Neuron (in vitro differentiated cells): ENCODE measurements at regions not wholly inside any gene's neighbourhood (a gene's known extent, or its start where the extent isn't known, plus 50 kb on each side); places are given as distances from the start of the nearest gene placed in this dataset.
"Not testable (repeated sequence)": the region's sequence is repeated elsewhere in the genome, so short reads cannot be mapped to it uniquely, and the experiment has no call there.

Source experiments
- H2AFZ ChIP-seq: one replicate; pipeline ENCODE4 v1.6.1; 2013; ENCODE audit warnings: low read depth, mild to moderate bottlenecking, inconsistent platforms, low read length, moderate library complexity
- H3K27me3 ChIP-seq: one replicate; pipeline ENCODE4 v1.6.1; 2013; ENCODE audit warnings: low read length; ENCODE audit not compliant: insufficient read depth
- H3K36me3 ChIP-seq: one replicate; pipeline ENCODE4 v1.6.1; 2013; ENCODE audit warnings: low read length; ENCODE audit not compliant: insufficient read depth
- H3K4me1 ChIP-seq: one replicate; pipeline ENCODE4 v1.6.1; 2013; ENCODE audit warnings: low read length; ENCODE audit not compliant: insufficient read depth
- H3K4me3 ChIP-seq: 2 replicates; pipeline ENCODE4 v1.5.1; 2013; ENCODE audit warnings: mild to moderate bottlenecking, low read length, moderate library complexity
- H3K9me3 ChIP-seq: one replicate; pipeline ENCODE4 v1.6.1; 2013; ENCODE audit warnings: low read length

- H3K27me3 ChIP-seq: no peaks in the 10 kb centered on the region
- no peaks in the 10 kb centered on the region for H3K9me3 ChIP-seq
- H3K4me1 ChIP-seq: peaks cover 6% of the 10 kb centered on the region
- no peaks in the 10 kb centered on the region for H3K36me3 ChIP-seq
- no peak overlapping the region for H3K4me3 ChIP-seq
- no peak overlapping the region for H2AFZ ChIP-seq
These were observed 81.4 kb downstream of the ACAA2 start for GRCh38 chr18:49731860-49732311.

- H3K4me3 ChIP-seq: no peak overlapping the region
- H3K27me3 ChIP-seq: no peaks in the 10 kb centered on the region
- no peak overlapping the region for H2AFZ ChIP-seq
- no peaks in the 10 kb centered on the region for H3K36me3 ChIP-seq
- no peaks in the 10 kb centered on the region for H3K9me3 ChIP-seq
- peaks cover 9% of the 10 kb centered on the region for H3K4me1 ChIP-seq
These were observed 81.9 kb downstream of the ACAA2 start for GRCh38 chr18:49731421-49731841.

GRCh38 chr18:49730951-49731391 is 82.4 kb downstream of the ACAA2 start:
- Histone ChIP-seq H2AFZ (no peak overlapping the region), H3K27me3 (no peaks in the 10 kb centered on the region), H3K4me1 (peaks cover 14% of the 10 kb centered on the region), H3K9me3 (no peaks in the 10 kb centered on the region), H3K4me3 (no peak overlapping the region), H3K36me3 (no peaks in the 10 kb centered on the region)

GRCh38 chr18:49728542-49728941 is 84.8 kb downstream of the ACAA2 start:
- Histone ChIP-seq H3K4me1 (peaks cover 18% of the 10 kb centered on the region), H3K4me3 (no peak overlapping the region), H3K36me3 (no peaks in the 10 kb centered on the region), H2AFZ (no peak overlapping the region), H3K9me3 (no peaks in the 10 kb centered on the region), H3K27me3 (no peaks in the 10 kb centered on the region)

GRCh38 chr18:49727816-49728215 is 85.5 kb downstream of the ACAA2 start:
- Histone ChIP-seq H3K36me3 (no peaks in the 10 kb centered on the region), H3K4me1 (peaks cover 18% of the 10 kb centered on the region), H3K27me3 (no peaks in the 10 kb centered on the region), H3K4me3 (no peak overlapping the region), H2AFZ (no peak overlapping the region), H3K9me3 (no peaks in the 10 kb centered on the region)

- no peak overlapping the region for H2AFZ ChIP-seq
- H3K4me1 ChIP-seq: peaks cover 18% of the 10 kb centered on the region
- no peaks in the 10 kb centered on the region for H3K36me3 ChIP-seq
- no peaks in the 10 kb centered on the region for H3K27me3 ChIP-seq
- H3K4me3 ChIP-seq: no peak overlapping the region
- H3K9me3 ChIP-seq: no peaks in the 10 kb centered on the region
These were observed 86.7 kb downstream of the ACAA2 start for GRCh38 chr18:49726675-49726963.

GRCh38 chr18:49725809-49726674 is 87.3 kb downstream of the ACAA2 start:
- H3K4me1 ChIP-seq: peaks cover 15% of the 10 kb centered on the region
- H2AFZ ChIP-seq: peak overlapping the region; percentile 23
- no peaks in the 10 kb centered on the region for H3K9me3 ChIP-seq
- H3K36me3 ChIP-seq: no peaks in the 10 kb centered on the region
- H3K27me3 ChIP-seq: no peaks in the 10 kb centered on the region
- H3K4me3 ChIP-seq: no peak overlapping the region

GRCh38 chr18:49723648-49724180 is 89.6 kb downstream of the ACAA2 start:
- no peaks in the 10 kb centered on the region for H3K9me3 ChIP-seq
- H2AFZ ChIP-seq: no peak overlapping the region
- no peaks in the 10 kb centered on the region for H3K36me3 ChIP-seq
- peaks cover 12% of the 10 kb centered on the region for H3K4me1 ChIP-seq
- no peak overlapping the region for H3K4me3 ChIP-seq
- H3K27me3 ChIP-seq: no peaks in the 10 kb centered on the region

GRCh38 chr18:49722477-49722876 is 90.9 kb downstream of the ACAA2 start:
- peaks cover 2% of the 10 kb centered on the region for H3K9me3 ChIP-seq
- no peaks in the 10 kb centered on the region for H3K27me3 ChIP-seq
- H2AFZ ChIP-seq: no peak overlapping the region
- H3K4me1 ChIP-seq: peaks cover 12% of the 10 kb centered on the region
- no peak overlapping the region for H3K4me3 ChIP-seq
- no peaks in the 10 kb centered on the region for H3K36me3 ChIP-seq

- Histone ChIP-seq H3K27me3 (no peaks in the 10 kb centered on the region), H3K4me1 (peaks cover 12% of the 10 kb centered on the region), H3K9me3 (peaks cover 2% of the 10 kb centered on the region), H3K36me3 (no peaks in the 10 kb centered on the region), H2AFZ (no peak overlapping the region), H3K4me3 (no peak overlapping the region)
These were observed 91.4 kb downstream of the ACAA2 start for GRCh38 chr18:49721981-49722380.

- H3K4me1 ChIP-seq, H3K9me3 ChIP-seq, H3K4me3 ChIP-seq, H3K27me3 ChIP-seq, H2AFZ ChIP-seq, H3K36me3 ChIP-seq: not testable (repeated sequence)
These were observed 92.4 kb downstream of the ACAA2 start for GRCh38 chr18:49720944-49721343.

- Histone ChIP-seq H3K4me3 (no peak overlapping the region), H3K9me3 (peaks cover 2% of the 10 kb centered on the region), H3K27me3 (no peaks in the 10 kb centered on the region), H3K4me1 (no peaks in the 10 kb centered on the region), H2AFZ (no peak overlapping the region), H3K36me3 (no peaks in the 10 kb centered on the region)
These were observed 95.7 kb downstream of the ACAA2 start for GRCh38 chr18:49717617-49718016.

GRCh38 chr18:49716035-49716434 is 97.3 kb downstream of the ACAA2 start:
- no peaks in the 10 kb centered on the region for H3K36me3 ChIP-seq
- peaks cover 2% of the 10 kb centered on the region for H3K9me3 ChIP-seq
- no peak overlapping the region for H3K4me3 ChIP-seq
- H3K27me3 ChIP-seq: no peaks in the 10 kb centered on the region
- H3K4me1 ChIP-seq: no peaks in the 10 kb centered on the region
- no peak overlapping the region for H2AFZ ChIP-seq

GRCh38 chr18:49709347-49709690 is 104.0 kb downstream of the ACAA2 start:
- Histone ChIP-seq H3K36me3 (no peaks in the 10 kb centered on the region), H3K27me3 (no peaks in the 10 kb centered on the region)

More at GRCh38 chr18:49709347-49709690, 104.0 kb downstream of the ACAA2 start:
- Histone ChIP-seq H3K4me3 (no peak overlapping the region), H3K9me3 (no peaks in the 10 kb centered on the region), H3K4me1 (no peaks in the 10 kb centered on the region), H2AFZ (no peak overlapping the region)
